OCI-LY7 (cell line): ENCODE measurements at regions not wholly inside any gene's neighbourhood (a gene's known extent, or its start where the extent isn't known, plus 50 kb on each side); places are given as distances from the start of the nearest gene placed in this dataset.

Experiments used
- BruUV-seq: library from RNA; stranded (reverse); fragments of 400-500 nt; replicated peaks from 2 replicates; lab custom pipeline; 2021; lab: Mats Ljungman, UMichigan
- CTCF ChIA-PET: fragments of 300-600 bp; sonication (Branson Sonifier 250); formaldehyde crosslinking; loops from one replicate; lab custom pipeline; 2022; ENCODE audit warnings: antibody characterized with exemption; ENCODE audit not compliant: unreplicated experiment; lab: Charles Lee
- POLR2A ChIA-PET: fragments of 300-600 bp; sonication (Branson Sonifier 250); formaldehyde crosslinking; loops from one replicate; lab custom pipeline; 2022; ENCODE audit warnings: antibody characterized with exemption; lab: Charles Lee
- DNase-seq: peaks from one replicate; pipeline ENCODE4 v3.0.0-alpha.2; 2015; ENCODE audit warnings: low spot score
- H2AFZ ChIP-seq: fragments of 200-600 bp; sonication (generic), shearing (Covaris generic); 2 replicates; pipeline ENCODE4 v1.6.1; 2014; ENCODE audit warnings: mild to moderate bottlenecking, antibody characterized with exemption, low read length, moderate library complexity
- H3K27ac ChIP-seq: fragments of 200-600 bp; sonication (generic); 2 replicates; pipeline ENCODE4 v1.5.1; 2014; ENCODE audit warnings: mixed run types, low read depth, mild to moderate bottlenecking, moderate library complexity, low read length, inconsistent platforms; ENCODE audit not compliant: poor library complexity, severe bottlenecking
- H3K36me3 ChIP-seq: fragments of 200-600 bp; sonication (generic); 2 replicates; pipeline ENCODE4 v1.6.1; 2014; ENCODE audit warnings: mild to moderate bottlenecking, antibody characterized with exemption, low read length, moderate library complexity, mixed read lengths; ENCODE audit not compliant: insufficient read depth
- H3K4me1 ChIP-seq: fragments of 200-600 bp; sonication (generic); 2 replicates; pipeline ENCODE4 v1.5.1; 2014; ENCODE audit warnings: mild to moderate bottlenecking, low read length; ENCODE audit not compliant: insufficient read depth, poor library complexity, severe bottlenecking
- H3K4me2 ChIP-seq: fragments of 200-600 bp; sonication (generic); 2 replicates; pipeline ENCODE4 v1.6.1; 2014; ENCODE audit warnings: mild to moderate bottlenecking, low read length
- H3K4me3 ChIP-seq: fragments of 200-600 bp; sonication (generic); 2 replicates; pipeline ENCODE4 v1.5.1; 2014; ENCODE audit warnings: mild to moderate bottlenecking, low read depth, low read length; ENCODE audit not compliant: poor library complexity, severe bottlenecking
- H3K79me2 ChIP-seq: fragments of 200-600 bp; sonication (generic); 2 replicates; pipeline ENCODE4 v1.6.1; 2016; ENCODE audit warnings: low read depth, mild to moderate bottlenecking, low read length, moderate library complexity, mixed read lengths; ENCODE audit not compliant: insufficient read depth
- H3K9me2 ChIP-seq: fragments of 200-600 bp; sonication (generic); 2 replicates; pipeline ENCODE4 v1.6.1; 2016; ENCODE audit warnings: mild to moderate bottlenecking, low read length, mixed read lengths; ENCODE audit not compliant: insufficient read depth
- H3K9me3 ChIP-seq: fragments of 200-600 bp; sonication (generic); 2 replicates; pipeline ENCODE4 v1.6.1; 2014; ENCODE audit warnings: mild to moderate bottlenecking, mixed run types, low read length, mixed read lengths
- H4K20me1 ChIP-seq: fragments of 200-600 bp; sonication (generic); 2 replicates; pipeline ENCODE4 v1.6.1; 2014; ENCODE audit warnings: mild to moderate bottlenecking, antibody characterized with exemption, low read length, moderate library complexity, mixed read lengths; ENCODE audit not compliant: insufficient read depth
- EZH2phosphoT487 ChIP-seq: fragments of 200-600 bp; sonication (generic); IDR thresholded peaks from 2 replicates; pipeline ENCODE4 v1.6.1; 2018; ENCODE audit warnings: low read depth, borderline replicate concordance, mild to moderate bottlenecking, mixed run types, antibody characterized with exemption, low read length, moderate library complexity, mixed read lengths
- intact Hi-C: fragments of 100-400 bp; cut with micrococcal nuclease; formaldehyde crosslinking; loops from one replicate; pipeline ENCODE4 v1.10.0; 2022; ENCODE audit not compliant: unreplicated experiment
- TF ChIP-seq, protein P1 (sequence below): fragments of 200-600 bp; sonication (generic); conservative IDR thresholded peaks from 2 replicates; pipeline ENCODE4 v1.5.1; 2014; ENCODE audit warnings: mild to moderate bottlenecking, antibody characterized with exemption, low read length, moderate library complexity, mixed read lengths

GRCh38 chr2:123935405-123935804 lies 89.7 kb upstream of the CNTNAP5 start:
- Histone ChIP-seq H3K4me1 (no peaks in the 10 kb centered on the region), H3K4me2 (no peak overlapping the region), H3K4me3 (no peak overlapping the region), H2AFZ (no peak overlapping the region), H3K27ac (no peak overlapping the region), H3K9me3 (no peaks in the 10 kb centered on the region; the same call in 1 of the 2 replicates), H3K79me2 (no peaks in the 10 kb centered on the region), H3K9me2 (no peaks in the 10 kb centered on the region), H4K20me1 (no peaks in the 10 kb centered on the region), H3K36me3 (no peaks in the 10 kb centered on the region)
- no peak for TF ChIP-seq EZH2phosphoT487
- TF ChIP-seq, protein P1, sequence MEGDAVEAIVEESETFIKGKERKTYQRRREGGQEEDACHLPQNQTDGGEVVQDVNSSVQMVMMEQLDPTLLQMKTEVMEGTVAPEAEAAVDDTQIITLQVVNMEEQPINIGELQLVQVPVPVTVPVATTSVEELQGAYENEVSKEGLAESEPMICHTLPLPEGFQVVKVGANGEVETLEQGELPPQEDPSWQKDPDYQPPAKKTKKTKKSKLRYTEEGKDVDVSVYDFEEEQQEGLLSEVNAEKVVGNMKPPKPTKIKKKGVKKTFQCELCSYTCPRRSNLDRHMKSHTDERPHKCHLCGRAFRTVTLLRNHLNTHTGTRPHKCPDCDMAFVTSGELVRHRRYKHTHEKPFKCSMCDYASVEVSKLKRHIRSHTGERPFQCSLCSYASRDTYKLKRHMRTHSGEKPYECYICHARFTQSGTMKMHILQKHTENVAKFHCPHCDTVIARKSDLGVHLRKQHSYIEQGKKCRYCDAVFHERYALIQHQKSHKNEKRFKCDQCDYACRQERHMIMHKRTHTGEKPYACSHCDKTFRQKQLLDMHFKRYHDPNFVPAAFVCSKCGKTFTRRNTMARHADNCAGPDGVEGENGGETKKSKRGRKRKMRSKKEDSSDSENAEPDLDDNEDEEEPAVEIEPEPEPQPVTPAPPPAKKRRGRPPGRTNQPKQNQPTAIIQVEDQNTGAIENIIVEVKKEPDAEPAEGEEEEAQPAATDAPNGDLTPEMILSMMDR: no peak; the same call in 1 of the 2 replicates
- POLR2A ChIA-PET: no interaction called here
- CTCF ChIA-PET: no interaction called here
- no peak for DNase-seq
- BruUV-seq: no TSS peak
- intact Hi-C loops: no loop called here

GRCh38 chr2:123953846-123954245 lies 71.2 kb upstream of the CNTNAP5 start:
- Histone ChIP-seq H3K9me3 (no peaks in the 10 kb centered on the region), H3K9me2 (no peaks in the 10 kb centered on the region), H3K4me3 (no peak overlapping the region), H4K20me1 (no peaks in the 10 kb centered on the region), H3K27ac (no peak overlapping the region), H3K36me3 (no peaks in the 10 kb centered on the region), H3K79me2 (no peaks in the 10 kb centered on the region), H3K4me2 (no peak overlapping the region), H2AFZ (no peak overlapping the region), H3K4me1 (no peaks in the 10 kb centered on the region)
- no peak for TF ChIP-seq EZH2phosphoT487
- TF ChIP-seq, protein P1: no peak
- DNase-seq: no peak
- ChIA-PET CTCF (no interaction called here), POLR2A (no interaction called here)
- intact Hi-C loops: no loop called here
- BruUV-seq: no TSS peak

- H3K36me3 ChIP-seq: no peaks in the 10 kb centered on the region
- ChIA-PET CTCF (no interaction called here), POLR2A (no interaction called here)
- no peaks in the 10 kb centered on the region for H3K9me3 ChIP-seq
- H3K4me2 ChIP-seq: no peak overlapping the region
- H2AFZ ChIP-seq: no peak overlapping the region
- H3K4me3 ChIP-seq: no peak overlapping the region
- no peak for TF ChIP-seq EZH2phosphoT487
- DNase-seq: no peak
- H4K20me1 ChIP-seq: no peaks in the 10 kb centered on the region
- no peaks in the 10 kb centered on the region for H3K9me2 ChIP-seq
- H3K4me1 ChIP-seq: no peaks in the 10 kb centered on the region
- H3K79me2 ChIP-seq: no peaks in the 10 kb centered on the region
- H3K27ac ChIP-seq: no peak overlapping the region
- no TSS peak for BruUV-seq
- intact Hi-C loops: no loop called here
These were observed 67.1 kb upstream of the CNTNAP5 start for GRCh38 chr2:123958011-123958410.
